ENCODE measurements at regions not wholly inside any gene's neighbourhood (a gene's known extent, or its start where the extent isn't known, plus 50 kb on each side); places are given as distances from the start of the nearest gene placed in this dataset.

- TF ChIP-seq CTCF (IDR thresholded peaks at IDR 0.05; ENCODE audit: unreplicated experiment in 3 of 3): no peak
- no peak overlapping the region for H3K27ac Mint-ChIP-seq
- peaks cover 21% of the 10 kb centered on the region for H3K9me3 Mint-ChIP-seq
- H3K27me3 Mint-ChIP-seq (ENCODE audit: low read depth): peaks cover 7% of the 10 kb centered on the region
- no peak overlapping the region for H3K4me3 Mint-ChIP-seq
- H3K36me3 Mint-ChIP-seq (ENCODE audit: low read depth): no peaks in the 10 kb centered on the region
- no peaks in the 10 kb centered on the region for H3K4me1 Mint-ChIP-seq
Observed at GRCh38 chr5:17947029-17947428, 312.8 kb downstream of the TAF11L14 start.

GRCh38 chr5:17951392-17952169 lies 317.3 kb downstream of the TAF11L14 start:
- Mint-ChIP-seq H3K36me3 (ENCODE audit: low read depth) (no peaks in the 10 kb centered on the region), H3K27me3 (ENCODE audit: low read depth) (peaks cover 8% of the 10 kb centered on the region), H3K27ac (peak overlapping the region in 1 of 3 experiments; percentile 24), H3K4me3 (no peak overlapping the region), H3K9me3 (peaks cover 21% of the 10 kb centered on the region), H3K4me1 (no peaks in the 10 kb centered on the region)
- TF ChIP-seq CTCF (IDR thresholded peaks at IDR 0.05; ENCODE audit: unreplicated experiment in 3 of 3): no peak

- Mint-ChIP-seq H3K27ac (peak overlapping the region in 1 of 3 experiments; percentile 24), H3K9me3 (peaks cover 21% of the 10 kb centered on the region), H3K36me3 (ENCODE audit: low read depth) (no peaks in the 10 kb centered on the region), H3K27me3 (ENCODE audit: low read depth) (peaks cover 8% of the 10 kb centered on the region), H3K4me1 (no peaks in the 10 kb centered on the region), H3K4me3 (no peak overlapping the region)
- no peak for TF ChIP-seq CTCF (IDR thresholded peaks at IDR 0.05; ENCODE audit: unreplicated experiment in 3 of 3)
Observed at GRCh38 chr5:17952231-17952630, 318.0 kb downstream of the TAF11L14 start.

- peaks cover 8% of the 10 kb centered on the region for H3K9me3 Mint-ChIP-seq
- TF ChIP-seq CTCF (IDR thresholded peaks at IDR 0.05; ENCODE audit: unreplicated experiment in 3 of 3): no peak
- no peaks in the 10 kb centered on the region for H3K4me1 Mint-ChIP-seq
- no peaks in the 10 kb centered on the region for H3K36me3 Mint-ChIP-seq (ENCODE audit: low read depth)
- H3K27ac Mint-ChIP-seq: no peak overlapping the region
- no peak overlapping the region for H3K4me3 Mint-ChIP-seq
- H3K27me3 Mint-ChIP-seq (ENCODE audit: low read depth): no peaks in the 10 kb centered on the region
Observed at GRCh38 chr5:17964067-17964466, 329.8 kb downstream of the TAF11L14 start.

GRCh38 chr5:17966640-17967402 lies 332.6 kb downstream of the TAF11L14 start:
- peaks cover 9% of the 10 kb centered on the region for H3K9me3 Mint-ChIP-seq
- no peaks in the 10 kb centered on the region for H3K36me3 Mint-ChIP-seq (ENCODE audit: low read depth)
- H3K4me1 Mint-ChIP-seq: no peaks in the 10 kb centered on the region
- H3K4me3 Mint-ChIP-seq: no peak overlapping the region
- no peaks in the 10 kb centered on the region for H3K27me3 Mint-ChIP-seq (ENCODE audit: low read depth)
- TF ChIP-seq CTCF (IDR thresholded peaks at IDR 0.05; ENCODE audit: unreplicated experiment in 3 of 3): no peak
- no peak overlapping the region for H3K27ac Mint-ChIP-seq
